ENCODE measurements at regions not wholly inside any gene's neighbourhood (a gene's known extent, or its start where the extent isn't known, plus 50 kb on each side); places are given as distances from the start of the nearest gene placed in this dataset.

- TF ChIP-seq CTCF (IDR thresholded peaks at IDR 0.05; ENCODE audit: borderline replicate concordance, insufficient read depth, low read depth, low read length): no peak
These were observed 82.8 kb upstream of the L3MBTL4 start for GRCh38 chr18:6497543-6497942.

GRCh38 chr18:6498289-6498856 is 83.7 kb upstream of the L3MBTL4 start:
- no peak overlapping the region for H3K4me3 ChIP-seq (ENCODE audit: low read depth, low read length)
- no peak for TF ChIP-seq CTCF (IDR thresholded peaks at IDR 0.05; ENCODE audit: borderline replicate concordance, insufficient read depth, low read depth, low read length)

More at GRCh38 chr18:6497543-6497942, 82.8 kb upstream of the L3MBTL4 start:
- no peak overlapping the region for H3K4me3 ChIP-seq (ENCODE audit: low read depth, low read length)

GRCh38 chr18:6504605-6505497 is 90.1 kb upstream of the L3MBTL4 start:
- TF ChIP-seq CTCF (IDR thresholded peaks at IDR 0.05; ENCODE audit: borderline replicate concordance, insufficient read depth, low read depth, low read length): no peak

GRCh38 chr18:6505498-6505875 is 90.8 kb upstream of the L3MBTL4 start:
- TF ChIP-seq CTCF (IDR thresholded peaks at IDR 0.05; ENCODE audit: borderline replicate concordance, insufficient read depth, low read depth, low read length): no peak
- H3K4me3 ChIP-seq (ENCODE audit: low read depth, low read length): no peak overlapping the region

More at GRCh38 chr18:6504605-6505497, 90.1 kb upstream of the L3MBTL4 start:
- H3K4me3 ChIP-seq (ENCODE audit: low read depth, low read length): no peak overlapping the region

- no peak for TF ChIP-seq CTCF (IDR thresholded peaks at IDR 0.05; ENCODE audit: borderline replicate concordance, insufficient read depth, low read depth, low read length)
- H3K4me3 ChIP-seq (ENCODE audit: low read depth, low read length): no peak overlapping the region
These were observed 94.7 kb upstream of the L3MBTL4 start for GRCh38 chr18:6509417-6509816.

GRCh38 chr18:6509832-6510231 is 95.1 kb upstream of the L3MBTL4 start:
- H3K4me3 ChIP-seq (ENCODE audit: low read depth, low read length): no peak overlapping the region
- TF ChIP-seq CTCF (IDR thresholded peaks at IDR 0.05; ENCODE audit: borderline replicate concordance, insufficient read depth, low read depth, low read length): no peak

GRCh38 chr18:6520901-6521300 is 106.2 kb upstream of the L3MBTL4 start:
- no peak overlapping the region for H3K4me3 ChIP-seq (ENCODE audit: low read depth, low read length)
- no peak for TF ChIP-seq CTCF (IDR thresholded peaks at IDR 0.05; ENCODE audit: borderline replicate concordance, insufficient read depth, low read depth, low read length)
